CD4-positive, alpha-beta T cell treated with Interleukin-15 for 1 hour (primary cell): ENCODE measurements at regions not wholly inside any gene's neighbourhood (a gene's known extent, or its start where the extent isn't known, plus 50 kb on each side); places are given as distances from the start of the nearest gene placed in this dataset.

Experiments
- DNase-seq: peaks from one replicate; pipeline ENCODE4 v3.0.0-alpha.2; 2020

- no peak for DNase-seq
Observed at GRCh38 chr10:44627591-44628354, 242.9 kb upstream of the CXCL12 start.

DNA sequence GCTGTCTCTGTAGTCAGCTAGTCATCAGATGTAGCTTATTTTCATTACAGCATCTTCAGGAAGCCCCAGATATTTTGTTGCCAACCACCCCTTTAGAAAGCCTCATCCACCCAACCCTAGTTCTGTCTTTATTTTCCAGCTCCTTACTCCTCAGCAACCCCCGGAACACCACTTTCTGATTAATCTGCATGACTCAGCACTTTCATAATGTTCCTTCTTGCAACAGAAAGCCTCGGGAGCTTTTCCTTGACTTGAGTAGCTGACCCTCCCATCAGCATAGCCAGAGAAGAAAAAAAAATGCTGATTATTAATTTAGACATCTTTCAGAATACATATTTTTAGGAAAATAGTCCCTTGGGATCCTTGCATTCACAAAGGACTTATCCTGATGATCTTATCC, 244.0 kb upstream of the CXCL12 start:
- DNase-seq = no peak

DNA sequence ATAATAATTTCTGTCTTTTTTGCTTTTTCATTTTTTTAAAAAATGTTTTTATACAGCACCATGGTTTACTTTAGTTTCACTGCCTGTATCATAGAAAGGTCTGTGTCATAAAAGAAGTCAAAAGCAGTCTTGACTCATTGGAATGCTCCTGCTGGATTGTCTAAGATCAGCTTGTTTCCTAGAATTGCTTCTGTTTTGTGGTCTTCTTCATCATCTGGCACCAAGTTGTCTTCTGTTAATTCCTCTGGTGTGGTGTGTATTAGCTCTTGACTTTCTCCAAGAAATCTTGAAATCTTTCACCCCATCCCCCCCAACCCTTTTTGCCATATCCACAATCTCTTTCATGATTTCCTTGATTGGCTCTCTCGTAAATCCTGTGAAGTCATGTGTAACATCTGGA, 250.3 kb upstream of the CXCL12 start:
- no peak for DNase-seq

GRCh38 chr10:44636625-44637024, 251.7 kb upstream of the CXCL12 start:
- DNase-seq = no peak

- DNase-seq = no peak
Observed at GRCh38 chr10:44640429-44640828, 255.5 kb upstream of the CXCL12 start.

- DNase-seq = no peak
Observed at GRCh38 chr10:44647473-44647872, 262.6 kb upstream of the CXCL12 start.

DNA sequence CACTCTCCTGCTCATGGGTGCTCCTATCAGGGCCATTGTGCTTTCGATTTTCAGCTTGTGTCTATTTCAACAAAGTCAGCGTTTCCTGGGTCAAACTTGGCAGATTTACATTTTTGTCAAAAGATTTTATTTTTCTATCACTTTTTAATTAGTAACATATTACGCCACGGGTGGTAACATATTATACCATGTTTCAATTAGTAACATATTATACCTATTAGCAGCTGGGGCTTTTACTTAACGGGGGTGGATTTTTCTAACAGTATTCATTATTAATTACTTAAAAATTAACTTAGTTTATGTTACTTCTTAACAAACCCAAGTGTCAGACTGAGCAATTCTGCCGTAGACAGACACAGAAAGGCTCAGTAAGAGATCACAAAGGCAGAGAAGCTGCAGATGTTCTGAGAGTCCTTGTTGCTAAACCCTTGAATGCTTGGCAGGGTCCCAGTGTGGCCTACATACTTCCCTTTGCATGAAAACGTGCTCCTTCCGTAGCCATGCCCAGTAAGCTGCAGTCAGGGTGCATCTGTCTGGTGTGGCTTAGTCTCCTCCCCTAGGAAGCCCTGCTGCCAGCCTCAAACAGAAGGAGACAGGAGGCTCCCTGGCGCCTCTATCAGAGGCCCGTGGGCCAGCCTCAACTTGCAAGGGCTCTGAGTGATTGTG, 263.1 kb upstream of the CXCL12 start:
- DNase-seq = no peak

GRCh38 chr10:44650691-44651661, 260.2 kb upstream of the TMEM72 start:
- DNase-seq = no peak

DNA sequence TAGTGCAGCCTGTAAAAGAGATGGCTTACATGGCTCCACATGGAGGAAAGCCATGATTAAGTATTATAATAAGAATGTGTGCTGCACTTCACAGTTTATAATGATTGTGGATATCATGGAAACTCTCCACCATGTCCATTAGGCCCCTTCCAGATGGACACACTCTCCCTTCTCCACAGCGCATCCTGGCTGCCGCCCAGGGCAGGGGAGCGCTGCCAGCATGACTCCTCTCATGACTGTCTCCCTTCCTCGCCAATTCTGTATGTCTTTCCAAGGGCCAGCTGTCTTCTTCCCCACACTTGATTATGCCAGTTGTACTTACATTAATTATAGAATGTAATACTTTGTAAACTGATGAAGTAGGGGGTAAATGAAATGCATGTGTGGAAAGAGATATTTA, 259.3 kb upstream of the TMEM72 start:
- no peak for DNase-seq

- DNase-seq = no peak
Observed at GRCh38 chr10:44659320-44659719, 251.8 kb upstream of the TMEM72 start.

GRCh38 chr10:44660271-44660670, 250.9 kb upstream of the TMEM72 start:
- DNase-seq = no peak

GRCh38 chr10:44662051-44662450, 249.1 kb upstream of the TMEM72 start:
- no peak for DNase-seq

DNA sequence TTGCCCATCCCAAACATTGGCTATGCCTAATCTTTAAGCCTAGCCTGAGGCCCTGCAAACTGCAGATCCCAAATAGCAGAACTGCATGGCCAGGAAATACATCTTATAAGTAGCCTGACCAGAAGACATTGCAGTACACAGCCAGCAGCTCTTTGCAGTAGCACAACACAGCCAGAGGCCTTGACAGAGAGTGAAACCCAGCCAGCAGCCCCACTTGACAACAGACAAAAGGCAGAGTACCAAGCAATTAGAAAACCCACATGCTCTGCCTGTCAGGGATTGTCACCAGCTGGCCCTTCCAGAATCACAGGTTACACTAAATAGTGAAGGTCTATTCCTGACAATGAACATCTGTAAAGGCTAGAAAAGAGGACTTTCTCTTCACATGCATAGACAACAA, 242.8 kb upstream of the TMEM72 start:
- no peak for DNase-seq

- no peak for DNase-seq
Observed at GRCh38 chr10:44671319-44671718, 239.8 kb upstream of the TMEM72 start.

GRCh38 chr10:44673245-44673983, 237.7 kb upstream of the TMEM72 start:
- no peak for DNase-seq

DNA sequence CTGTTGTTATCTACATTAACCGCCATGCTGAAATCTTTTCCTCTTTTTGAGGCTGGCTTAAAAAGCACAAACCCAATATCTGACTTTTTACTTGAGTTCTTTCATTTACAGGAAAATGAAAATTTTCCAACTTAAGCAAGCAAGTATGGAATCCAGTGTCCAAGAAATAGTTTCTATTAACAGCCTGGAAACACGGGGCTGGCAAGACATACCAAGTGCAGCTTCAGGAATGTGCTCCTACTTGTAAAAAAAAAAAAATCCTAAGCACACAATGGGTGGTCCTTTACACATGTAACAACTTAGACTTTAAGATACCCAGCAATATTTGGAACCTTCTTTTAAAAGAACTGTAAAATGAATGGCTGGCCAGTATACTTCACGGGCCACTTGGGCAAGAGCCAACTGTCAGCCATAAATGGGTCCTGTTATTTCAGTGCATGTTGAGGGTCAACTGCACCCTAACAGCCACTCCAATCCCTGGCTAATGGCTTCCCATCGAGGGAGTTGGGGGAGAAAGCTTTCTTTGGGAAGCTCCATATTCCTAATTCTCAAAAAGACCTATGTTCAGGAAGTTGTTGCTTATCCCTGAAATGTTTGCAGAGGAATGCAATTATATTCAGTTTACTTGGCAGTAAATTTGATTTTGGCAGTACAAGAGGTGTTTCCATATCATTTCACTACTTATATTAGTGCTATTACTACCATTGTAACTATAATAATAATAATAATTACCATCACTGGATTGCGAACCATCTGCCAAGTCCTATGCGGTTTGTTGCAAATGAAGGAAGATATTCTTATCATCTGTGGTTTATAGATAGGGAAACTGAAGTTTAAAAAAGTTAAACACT, 236.4 kb upstream of the TMEM72 start:
- no peak for DNase-seq

DNA sequence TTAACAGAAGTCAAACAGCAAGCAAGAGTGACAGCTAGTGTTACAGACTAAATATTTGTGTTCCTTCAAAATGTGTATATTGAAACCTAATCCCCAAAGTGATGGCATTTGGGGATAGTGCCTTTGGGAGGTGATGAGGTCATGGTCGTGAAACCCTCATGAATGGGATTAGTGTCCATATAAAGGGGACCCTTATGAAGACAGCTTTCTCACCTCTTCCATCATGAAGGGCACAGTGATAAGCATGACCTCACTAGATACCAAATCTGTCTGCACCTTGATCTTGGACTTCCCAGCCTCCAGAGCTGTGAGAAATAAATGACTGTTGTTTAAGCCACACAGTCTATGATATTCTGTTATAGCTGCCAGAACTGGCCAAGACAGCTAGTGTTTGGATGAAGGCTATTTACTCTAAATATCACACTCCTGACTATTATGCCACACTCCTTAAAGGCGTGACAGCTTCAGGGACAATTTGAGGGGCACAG, 235.7 kb upstream of the TMEM72 start:
- no peak for DNase-seq

DNA sequence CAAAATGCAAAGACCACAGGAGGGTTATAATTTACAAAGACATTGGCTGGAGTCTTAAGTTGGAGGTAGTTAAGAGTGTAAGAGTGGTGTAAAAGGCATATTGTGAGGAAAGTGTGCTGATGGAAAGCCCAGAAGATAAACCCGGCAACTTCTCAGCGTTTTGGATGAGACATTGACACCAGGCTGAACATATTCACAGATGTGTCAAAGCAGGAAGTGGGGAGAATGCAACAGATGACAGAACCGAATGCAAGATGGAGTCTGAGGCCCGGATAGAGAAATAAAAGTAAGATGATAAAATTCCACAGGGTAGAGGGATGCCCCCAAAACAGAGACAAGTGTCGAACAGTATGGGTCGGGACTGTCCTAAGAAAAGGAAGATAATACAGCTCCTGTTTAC, 230.4 kb upstream of the TMEM72 start:
- no peak for DNase-seq

- no peak for DNase-seq
Observed at GRCh38 chr10:44682507-44682906, 228.6 kb upstream of the TMEM72 start.

- no peak for DNase-seq
Observed at GRCh38 chr10:44684661-44685060, 226.5 kb upstream of the TMEM72 start.

DNA sequence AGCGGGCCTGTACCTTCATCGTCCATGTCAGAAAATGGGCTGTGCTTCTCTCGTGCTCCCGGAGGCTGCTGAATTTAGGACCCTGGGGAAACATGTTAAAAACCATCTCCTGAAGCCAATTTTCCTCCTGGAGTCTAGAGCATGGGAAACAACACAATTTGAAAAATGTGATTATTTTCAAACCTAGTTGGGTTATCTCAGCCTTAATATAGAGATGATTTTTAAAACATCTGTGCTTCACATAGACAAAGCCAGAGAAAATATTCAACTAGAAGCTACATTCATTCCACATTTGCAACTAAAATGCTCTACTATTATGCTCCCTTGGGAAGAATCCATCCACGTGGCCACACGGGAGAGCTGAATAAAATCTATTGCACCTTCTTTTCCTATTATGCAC, 225.9 kb upstream of the TMEM72 start:
- no peak for DNase-seq

DNA sequence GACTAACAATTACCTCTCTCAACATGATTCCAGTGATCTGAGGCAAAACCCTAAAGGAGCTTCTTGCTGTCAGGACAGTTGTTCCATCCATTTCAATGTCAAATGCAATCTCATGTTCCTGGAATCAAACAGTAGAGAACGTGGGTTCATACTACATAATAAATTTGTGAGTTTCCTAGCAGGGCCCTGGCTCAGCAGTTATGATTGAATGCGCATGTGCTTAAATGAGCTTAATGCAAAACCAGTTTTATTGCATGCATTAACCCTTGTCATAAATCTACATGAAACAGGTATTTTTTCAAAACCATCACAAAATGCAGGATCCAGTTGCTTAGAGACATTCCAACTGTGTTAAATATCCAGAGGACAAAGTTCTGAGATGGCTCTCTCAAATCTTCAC, 225.4 kb upstream of the TMEM72 start:
- DNase-seq = no peak
